HCT116 (cell line): ENCODE measurements at regions not wholly inside any gene's neighbourhood (a gene's known extent, or its start where the extent isn't known, plus 50 kb on each side); places are given as distances from the start of the nearest gene placed in this dataset.

Source experiments
- ATAC-seq: fragments of 200-7000 bp; cut with Tn5 transposase; 2 replicates; pipeline ENCODE4 v1.9.1; 2020; ENCODE audit warnings: mild to moderate bottlenecking, moderate library complexity
- BruUV-seq: library from RNA; stranded (reverse); fragments of 400-500 nt; replicated peaks from 2 replicates; lab custom pipeline; 2021; lab: Mats Ljungman, UMichigan
- CTCF ChIA-PET: fragments of 300-600 bp; sonication (Branson Sonifier 250); formaldehyde crosslinking; loops from one replicate; lab custom pipeline; 2021; ENCODE audit warnings: antibody characterized with exemption; lab: Charles Lee
- POLR2A ChIA-PET: fragments of 300-600, 350-600 bp; sonication (Branson Sonifier 250); formaldehyde crosslinking; loops from one replicate; lab custom pipeline; 2021; ENCODE audit warnings: antibody characterized with exemption; lab: Charles Lee
- RAD21 ChIA-PET, 2 experiments: fragments of 300-600 bp; sonication (Branson Sonifier 250); formaldehyde crosslinking; loops; one replicate each; lab custom pipeline; 2023; ENCODE audit warnings: low total read pairs in 2 of 2; ENCODE audit not compliant: uncharacterized antibody in 2 of 2, unreplicated experiment in 2 of 2, low non-redundant PET in 1 of 2; lab: Charles Lee
- DNase-seq: peaks from one replicate; pipeline ENCODE4 v3.0.0-alpha.2; 2010; ENCODE audit warnings: low read depth, low spot score
- H2AFZ ChIP-seq: fragments of 200-600 bp; shearing (Covaris generic), sonication (generic); 2 replicates; pipeline ENCODE4 v1.6.1; 2017; ENCODE audit warnings: low read depth, mixed run types, mixed read lengths, antibody characterized with exemption, low read length; ENCODE audit not compliant: poor library complexity, severe bottlenecking
- H3K27ac ChIP-seq: 2 replicates; pipeline ENCODE4 v1.5.1; 2012; ENCODE audit warnings: low read depth, low read length
- H3K27me3 ChIP-seq: fragments of 200-600 bp; sonication (generic); 2 replicates; pipeline ENCODE4 v1.6.1; 2016; ENCODE audit warnings: mixed run types, low read length, mixed read lengths; ENCODE audit not compliant: insufficient read depth
- H3K36me3 ChIP-seq, 2 experiments: fragments of 200-500 bp in 1 of 2; fragments of 200-600 bp in 1 of 2; sonication (Bioruptor generic) in 1 of 2; sonication (generic) in 1 of 2; 2 replicates each; pipeline versions ENCODE4 v1.5.1 to v1.6.1; 2014 to 2016; ENCODE audit warnings: low read length in 2 of 2, inconsistent platforms in 1 of 2, mixed read lengths in 1 of 2, mixed run types in 1 of 2; ENCODE audit not compliant: insufficient read depth in 2 of 2, control insufficient read depth in 1 of 2
- H3K4me1 ChIP-seq, 2 experiments: fragments of 200-600 bp in 1 of 2; sonication (generic) in 1 of 2; 2 replicates each; pipeline versions ENCODE4 v1.5.1 to v1.6.1; 2012 to 2017; ENCODE audit warnings: low read length in 2 of 2, inconsistent platforms in 1 of 2, mild to moderate bottlenecking in 1 of 2, mixed read lengths in 1 of 2, mixed run types in 1 of 2, moderate library complexity in 1 of 2; ENCODE audit not compliant: insufficient read depth in 2 of 2, control insufficient read depth in 1 of 2
- H3K4me2 ChIP-seq: fragments of 200-600 bp; sonication (generic); 2 replicates; pipeline ENCODE4 v1.6.1; 2017; ENCODE audit warnings: mixed run types, low read length, mixed read lengths
- H3K4me3 ChIP-seq, 2 experiments: fragments of 200-600 bp in 1 of 2; sonication (generic) in 1 of 2; replicated peaks in 1 of 2; 2 replicates each; pipeline ENCODE4 v1.5.1; 2011 to 2016; ENCODE audit warnings: low read length in 2 of 2, control low read depth in 1 of 2, low read depth in 1 of 2, mild to moderate bottlenecking in 1 of 2, mixed read lengths in 1 of 2, mixed run types in 1 of 2
- H3K79me2 ChIP-seq: fragments of 200-600 bp; sonication (generic); 2 replicates; pipeline ENCODE4 v1.6.1; 2017; ENCODE audit warnings: mild to moderate bottlenecking, mixed run types, low read length, moderate library complexity, mixed read lengths; ENCODE audit not compliant: insufficient read depth
- H3K9ac ChIP-seq: fragments of 200-600 bp; sonication (generic); 2 replicates; pipeline ENCODE4 v1.6.1; 2016; ENCODE audit warnings: low read length, mixed read lengths
- H3K9me2 ChIP-seq: fragments of 200-600 bp; sonication (generic), shearing (Covaris generic); 2 replicates; pipeline ENCODE4 v1.6.1; 2017; ENCODE audit warnings: mixed run types, mild to moderate bottlenecking, moderate library complexity; ENCODE audit not compliant: insufficient read depth
- H3K9me3 ChIP-seq, 2 experiments: fragments of 200-500 bp in 1 of 2; fragments of 200-600 bp in 1 of 2; sonication (Bioruptor generic) in 1 of 2; sonication (generic) in 1 of 2; 2 replicates each; pipeline ENCODE4 v1.6.1; 2014 to 2017; ENCODE audit warnings: low read length in 2 of 2, mixed read lengths in 2 of 2, inconsistent platforms in 1 of 2, low read depth in 1 of 2, mild to moderate bottlenecking in 1 of 2, mixed run types in 1 of 2, moderate library complexity in 1 of 2; ENCODE audit not compliant: control insufficient read depth in 1 of 2, insufficient read depth in 1 of 2
- H4K20me1 ChIP-seq: fragments of 200-600 bp; sonication (generic), shearing (Covaris generic); 2 replicates; pipeline ENCODE4 v1.6.1; 2017; ENCODE audit warnings: mixed run types, mild to moderate bottlenecking, moderate library complexity; ENCODE audit not compliant: insufficient read depth
- POLR2A ChIP-seq: IDR thresholded peaks from 2 replicates; pipeline ENCODE4 v1.7.0; 2011; ENCODE audit warnings: borderline replicate concordance; ENCODE audit not compliant: insufficient read depth, insufficient read length; ENCODE audit errors: extremely low read depth
- POLR2AphosphoS5 ChIP-seq: IDR thresholded peaks from 2 replicates; pipeline ENCODE4 v1.6.1; 2011; ENCODE audit warnings: mild to moderate bottlenecking, low read depth, low read length, moderate library complexity
- RAD21 ChIP-seq: IDR thresholded peaks from 2 replicates; pipeline ENCODE4 v1.6.1; 2012; ENCODE audit warnings: low read depth, mild to moderate bottlenecking
- SIN3A ChIP-seq: IDR thresholded peaks from 2 replicates; pipeline ENCODE4 v1.6.1; 2012; ENCODE audit warnings: low read depth
- SRF ChIP-seq: IDR thresholded peaks from 2 replicates; pipeline ENCODE4 v1.6.1; 2012; ENCODE audit warnings: low read depth
- TCF7L2 ChIP-seq: IDR thresholded peaks from 2 replicates; pipeline ENCODE4 v1.7.0; 2011; ENCODE audit warnings: borderline replicate concordance, inconsistent platforms; ENCODE audit not compliant: insufficient read depth, insufficient read length; ENCODE audit errors: extremely low read depth
- YY1 ChIP-seq: IDR thresholded peaks from 2 replicates; pipeline ENCODE4 v1.6.1; 2011; ENCODE audit warnings: low read length, low read depth, moderate library complexity, mild to moderate bottlenecking; ENCODE audit not compliant: insufficient replicate concordance; ENCODE audit errors: extremely low read depth
- intact Hi-C: fragments of 100-400 bp; cut with micrococcal nuclease; formaldehyde crosslinking; loops from 2 replicates; pipeline ENCODE4 v1.10.0; 2022
- TF ChIP-seq, protein P1 (sequence below): IDR thresholded peaks from 2 replicates; pipeline ENCODE4 v1.6.1; 2012; ENCODE audit warnings: low read depth
- TF ChIP-seq, protein P2 (sequence below), 3 experiments: fragments of 200-600 bp in 1 of 3; sonication (generic) in 1 of 3; IDR thresholded peaks in 2 of 3; conservative IDR thresholded peaks in 1 of 3; 2 replicates each; pipeline ENCODE4 v1.5.1; 2012 to 2017; ENCODE audit warnings: low read depth in 2 of 3, low read length in 2 of 3, antibody characterized with exemption in 1 of 3, borderline replicate concordance in 1 of 3, control low read depth in 1 of 3, mild to moderate bottlenecking in 1 of 3, mixed read lengths in 1 of 3, mixed run types in 1 of 3, moderate library complexity in 1 of 3; ENCODE audit not compliant: insufficient read depth in 1 of 3
- TF ChIP-seq, protein P3 (sequence below): IDR thresholded peaks from 2 replicates; pipeline ENCODE4 v1.6.1; 2012
- TF ChIP-seq, protein P4 (sequence below): IDR thresholded peaks from 2 replicates; pipeline ENCODE4 v1.6.1; 2011; ENCODE audit warnings: mild to moderate bottlenecking, low read length, moderate library complexity; ENCODE audit not compliant: insufficient replicate concordance; ENCODE audit errors: extremely low read depth

DNA sequence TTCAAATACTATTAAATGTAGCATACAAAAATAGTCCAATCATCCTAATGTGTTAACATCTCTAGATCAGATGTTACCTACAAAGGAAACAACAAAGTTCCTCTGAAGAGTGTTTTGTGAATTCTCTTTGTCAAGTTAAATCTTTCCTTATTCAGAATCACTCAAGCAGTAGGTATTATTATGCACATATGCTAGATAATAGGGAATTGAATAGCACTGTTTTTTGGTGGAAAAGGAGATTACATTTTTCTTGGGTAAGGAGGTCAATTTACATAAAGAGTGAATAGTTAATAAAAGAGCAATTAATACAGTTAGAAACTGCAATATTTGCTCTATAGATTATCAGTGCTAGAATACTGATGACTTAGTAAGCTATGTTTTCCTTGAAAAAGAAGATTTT is 130.7 kb downstream of the BTC start (continued):
- TF ChIP-seq, protein P1, sequence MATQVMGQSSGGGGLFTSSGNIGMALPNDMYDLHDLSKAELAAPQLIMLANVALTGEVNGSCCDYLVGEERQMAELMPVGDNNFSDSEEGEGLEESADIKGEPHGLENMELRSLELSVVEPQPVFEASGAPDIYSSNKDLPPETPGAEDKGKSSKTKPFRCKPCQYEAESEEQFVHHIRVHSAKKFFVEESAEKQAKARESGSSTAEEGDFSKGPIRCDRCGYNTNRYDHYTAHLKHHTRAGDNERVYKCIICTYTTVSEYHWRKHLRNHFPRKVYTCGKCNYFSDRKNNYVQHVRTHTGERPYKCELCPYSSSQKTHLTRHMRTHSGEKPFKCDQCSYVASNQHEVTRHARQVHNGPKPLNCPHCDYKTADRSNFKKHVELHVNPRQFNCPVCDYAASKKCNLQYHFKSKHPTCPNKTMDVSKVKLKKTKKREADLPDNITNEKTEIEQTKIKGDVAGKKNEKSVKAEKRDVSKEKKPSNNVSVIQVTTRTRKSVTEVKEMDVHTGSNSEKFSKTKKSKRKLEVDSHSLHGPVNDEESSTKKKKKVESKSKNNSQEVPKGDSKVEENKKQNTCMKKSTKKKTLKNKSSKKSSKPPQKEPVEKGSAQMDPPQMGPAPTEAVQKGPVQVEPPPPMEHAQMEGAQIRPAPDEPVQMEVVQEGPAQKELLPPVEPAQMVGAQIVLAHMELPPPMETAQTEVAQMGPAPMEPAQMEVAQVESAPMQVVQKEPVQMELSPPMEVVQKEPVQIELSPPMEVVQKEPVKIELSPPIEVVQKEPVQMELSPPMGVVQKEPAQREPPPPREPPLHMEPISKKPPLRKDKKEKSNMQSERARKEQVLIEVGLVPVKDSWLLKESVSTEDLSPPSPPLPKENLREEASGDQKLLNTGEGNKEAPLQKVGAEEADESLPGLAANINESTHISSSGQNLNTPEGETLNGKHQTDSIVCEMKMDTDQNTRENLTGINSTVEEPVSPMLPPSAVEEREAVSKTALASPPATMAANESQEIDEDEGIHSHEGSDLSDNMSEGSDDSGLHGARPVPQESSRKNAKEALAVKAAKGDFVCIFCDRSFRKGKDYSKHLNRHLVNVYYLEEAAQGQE = no peak
- TF ChIP-seq, protein P2, sequence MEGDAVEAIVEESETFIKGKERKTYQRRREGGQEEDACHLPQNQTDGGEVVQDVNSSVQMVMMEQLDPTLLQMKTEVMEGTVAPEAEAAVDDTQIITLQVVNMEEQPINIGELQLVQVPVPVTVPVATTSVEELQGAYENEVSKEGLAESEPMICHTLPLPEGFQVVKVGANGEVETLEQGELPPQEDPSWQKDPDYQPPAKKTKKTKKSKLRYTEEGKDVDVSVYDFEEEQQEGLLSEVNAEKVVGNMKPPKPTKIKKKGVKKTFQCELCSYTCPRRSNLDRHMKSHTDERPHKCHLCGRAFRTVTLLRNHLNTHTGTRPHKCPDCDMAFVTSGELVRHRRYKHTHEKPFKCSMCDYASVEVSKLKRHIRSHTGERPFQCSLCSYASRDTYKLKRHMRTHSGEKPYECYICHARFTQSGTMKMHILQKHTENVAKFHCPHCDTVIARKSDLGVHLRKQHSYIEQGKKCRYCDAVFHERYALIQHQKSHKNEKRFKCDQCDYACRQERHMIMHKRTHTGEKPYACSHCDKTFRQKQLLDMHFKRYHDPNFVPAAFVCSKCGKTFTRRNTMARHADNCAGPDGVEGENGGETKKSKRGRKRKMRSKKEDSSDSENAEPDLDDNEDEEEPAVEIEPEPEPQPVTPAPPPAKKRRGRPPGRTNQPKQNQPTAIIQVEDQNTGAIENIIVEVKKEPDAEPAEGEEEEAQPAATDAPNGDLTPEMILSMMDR (IDR thresholded peaks at IDR 0.05 in 2 of 3, conservative IDR thresholded peaks at IDR 0.05 in 1 of 3; ENCODE audit: borderline replicate concordance in 1 of 3, insufficient read depth in 1 of 3, low read depth in 2 of 3, low read length in 2 of 3) = no peak

DNA sequence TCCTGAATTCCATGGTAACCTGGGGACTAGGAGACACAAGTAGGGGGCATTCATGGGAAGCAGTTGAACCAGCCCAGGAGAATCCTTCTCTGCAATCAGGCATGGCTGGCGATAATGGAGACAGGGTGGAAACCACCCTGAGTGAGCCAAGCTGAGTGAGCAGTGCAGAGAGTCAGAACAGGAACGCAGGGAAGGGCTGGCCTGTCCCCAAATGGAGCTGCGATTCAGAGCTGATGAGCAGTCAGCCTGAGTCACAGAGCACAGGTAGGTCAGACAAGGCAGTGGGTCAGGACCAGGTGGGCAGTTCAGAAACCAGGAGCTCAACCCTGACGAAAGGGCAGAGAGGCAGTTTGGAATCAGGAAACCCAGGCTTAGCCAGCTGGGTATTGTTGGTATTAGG is 129.0 kb downstream of the BTC start:
- ATAC-seq (peak; percentile 81), DNase-seq (peak; percentile 80)
- Histone ChIP-seq H4K20me1 (no peaks in the 10 kb centered on the region), H3K4me1 (peaks cover 86 to 99% of the 10 kb centered on the region in 2 experiments), H3K4me2 (peak overlapping the region; percentile 73), H3K4me3 (peak overlapping the region in 1 of 2 experiments; percentile 22; a peak in 2 of 4 replicates), H3K27me3 (no peaks in the 10 kb centered on the region), H2AFZ (no peak overlapping the region), H3K9ac (peak overlapping the region; percentile 73), H3K9me3 (no peaks in the 10 kb centered on the region), H3K79me2 (peaks cover 62% of the 10 kb centered on the region), H3K36me3 (no peaks in the 10 kb centered on the region), H3K9me2 (no peaks in the 10 kb centered on the region), H3K27ac (peak overlapping the region; percentile 93)
- RAD21 ChIA-PET = interaction anchor here in 1 of 2 experiments (1.3 to 1.4 kb wide), 2 partner anchors 36 to 42 kb away, joined by 5 read pairs; no protein-coding TSS in a partner anchor
- POLR2A ChIA-PET = interaction anchor here (0.7 to 6.3 kb wide), 25 partner anchors 10 to 641 kb away, joined by 3 to 61 read pairs (median 6); partner anchors contain the start of gene EREG
- CTCF ChIA-PET = interaction anchor here (0.6 to 2.3 kb wide), 5 partner anchors 11 to 345 kb away, joined by 3 to 8 read pairs (median 4); no protein-coding TSS in a partner anchor
- BruUV-seq = no TSS peak
- intact Hi-C loops = no loop called here
- TF ChIP-seq SIN3A = no peak
- TF ChIP-seq, protein P1 = no peak
- TF ChIP-seq TCF7L2 = no peak
- TF ChIP-seq, protein P3, sequence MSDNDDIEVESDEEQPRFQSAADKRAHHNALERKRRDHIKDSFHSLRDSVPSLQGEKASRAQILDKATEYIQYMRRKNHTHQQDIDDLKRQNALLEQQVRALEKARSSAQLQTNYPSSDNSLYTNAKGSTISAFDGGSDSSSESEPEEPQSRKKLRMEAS = no peak
- TF ChIP-seq YY1 = peak; percentile 62
- TF ChIP-seq, protein P4, sequence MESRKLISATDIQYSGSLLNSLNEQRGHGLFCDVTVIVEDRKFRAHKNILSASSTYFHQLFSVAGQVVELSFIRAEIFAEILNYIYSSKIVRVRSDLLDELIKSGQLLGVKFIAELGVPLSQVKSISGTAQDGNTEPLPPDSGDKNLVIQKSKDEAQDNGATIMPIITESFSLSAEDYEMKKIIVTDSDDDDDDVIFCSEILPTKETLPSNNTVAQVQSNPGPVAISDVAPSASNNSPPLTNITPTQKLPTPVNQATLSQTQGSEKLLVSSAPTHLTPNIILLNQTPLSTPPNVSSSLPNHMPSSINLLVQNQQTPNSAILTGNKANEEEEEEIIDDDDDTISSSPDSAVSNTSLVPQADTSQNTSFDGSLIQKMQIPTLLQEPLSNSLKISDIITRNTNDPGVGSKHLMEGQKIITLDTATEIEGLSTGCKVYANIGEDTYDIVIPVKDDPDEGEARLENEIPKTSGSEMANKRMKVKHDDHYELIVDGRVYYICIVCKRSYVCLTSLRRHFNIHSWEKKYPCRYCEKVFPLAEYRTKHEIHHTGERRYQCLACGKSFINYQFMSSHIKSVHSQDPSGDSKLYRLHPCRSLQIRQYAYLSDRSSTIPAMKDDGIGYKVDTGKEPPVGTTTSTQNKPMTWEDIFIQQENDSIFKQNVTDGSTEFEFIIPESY = peak; percentile 54
- TF ChIP-seq SRF = no peak
- TF ChIP-seq POLR2AphosphoS5 = peak; percentile 91
- no peak for TF ChIP-seq RAD21
- TF ChIP-seq POLR2A = no peak
